Transverse colon (tissue), 4 donors: ENCODE measurements at regions not wholly inside any gene's neighbourhood (a gene's known extent, or its start where the extent isn't known, plus 50 kb on each side); places are given as distances from the start of the nearest gene placed in this dataset.
A peak's percentile ranks its signal among the peaks of the same experiment; 100 is the strongest.

Experiments used
- DNase-seq: peaks from one replicate; pipeline ENCODE4 v3.0.0-alpha.2; 2019
- H3K27ac ChIP-seq, 4 donors: fragments of 200-600 bp; sonication (generic); 2 replicates each; pipeline ENCODE4 v1.5.1; 2016 to 2018; ENCODE audit warnings: inconsistent platforms in 4 of 4
- H3K27me3 ChIP-seq: fragments of 200-600 bp; sonication (generic); 2 replicates; pipeline ENCODE4 v1.5.1; 2017; ENCODE audit warnings: inconsistent platforms
- H3K36me3 ChIP-seq, 4 donors: fragments of 200-600 bp; sonication (generic); 2 replicates each; pipeline ENCODE4 v1.5.1; 2017 to 2019; ENCODE audit warnings: inconsistent platforms in 4 of 4
- H3K4me1 ChIP-seq, 4 donors: fragments of 200-600 bp; sonication (generic); 2 replicates each; pipeline ENCODE4 v1.5.1; 2017 to 2020; ENCODE audit warnings: inconsistent platforms in 4 of 4
- H3K4me3 ChIP-seq, 4 donors: fragments of 200-600 bp; sonication (generic); 1 replicate in 1 of 4; 2 replicates in 3 of 4; pipeline versions ENCODE4 v1.5.1 to v1.6.1; 2017 to 2019; ENCODE audit warnings: inconsistent platforms in 4 of 4
- H3K9me3 ChIP-seq, 2 donors: fragments of 200-600 bp; sonication (generic); 2 replicates each; pipeline ENCODE4 v1.5.1; 2017 to 2019; ENCODE audit warnings: inconsistent platforms in 2 of 2
- EP300 ChIP-seq: sonication (generic); formaldehyde crosslinking; IDR thresholded peaks from one replicate; pipeline ENCODE4 v1.6.1; 2017; ENCODE audit warnings: antibody characterized with exemption, low read depth
- POLR2A ChIP-seq: fragments of 450-650 bp; IDR thresholded peaks from one replicate; pipeline ENCODE4 v1.6.1; 2016; ENCODE audit warnings: antibody characterized with exemption, mild to moderate bottlenecking, moderate library complexity
- POLR2AphosphoS5 ChIP-seq, 3 donors: sonication (generic); formaldehyde crosslinking; IDR thresholded peaks; one replicate each; pipeline ENCODE4 v1.6.1; 2016; ENCODE audit warnings: antibody characterized with exemption in 3 of 3
- WGBS, 2 donors: methylation state at CpG; one replicate each; pipeline ENCODE4 v1.1.5; 2018; ENCODE audit warnings: low coverage in 1 of 2; 5-methylcytosine and 5-hydroxymethylcytosine counted together
- in situ Hi-C, 4 donors: fragments of 200-750 bp; cut with MboI; loops; one replicate each; pipeline versions ENCODE4 v1.15.0 to v1.15.1; 2017; ENCODE audit warnings: low sequenced_read_pairs in 3 of 4, low pct_ligation_motif_present in 1 of 4, low pct_unique_long_range_greater_than_20kb in 1 of 4
- intact Hi-C: fragments of 100-400 bp; cut with DNase I; formaldehyde crosslinking; loops from one replicate; pipeline ENCODE4 v1.15.1; 2023; ENCODE audit warnings: low total_unique reads
- TF ChIP-seq, protein P1 (sequence below), 5 experiments: fragments of 200-600 bp in 3 of 5; fragments of 450-650 bp in 2 of 5; sonication (generic) in 3 of 5; IDR thresholded peaks; 1 replicate in 2 of 5; 2 replicates in 3 of 5; pipeline ENCODE4 v1.5.1; 2016 to 2017; ENCODE audit warnings: antibody characterized with exemption in 5 of 5, inconsistent platforms in 3 of 5, mild to moderate bottlenecking in 2 of 5, moderate library complexity in 1 of 5

- Histone ChIP-seq H3K4me1 (peaks cover 0 to 31% (median 11%) of the 10 kb centered on the region in 4 donors), H3K36me3 (no peaks in the 10 kb centered on the region), H3K27ac (no peak overlapping the region), H3K9me3 (no peaks in the 10 kb centered on the region), H3K27me3 (peaks cover 6% of the 10 kb centered on the region), H3K4me3 (no peak overlapping the region)
- DNase-seq, result no peak
- TF ChIP-seq EP300 (no peak), POLR2AphosphoS5 (IDR thresholded peaks at IDR 0.05) (no peak), POLR2A (no peak)
- TF ChIP-seq, protein P1, sequence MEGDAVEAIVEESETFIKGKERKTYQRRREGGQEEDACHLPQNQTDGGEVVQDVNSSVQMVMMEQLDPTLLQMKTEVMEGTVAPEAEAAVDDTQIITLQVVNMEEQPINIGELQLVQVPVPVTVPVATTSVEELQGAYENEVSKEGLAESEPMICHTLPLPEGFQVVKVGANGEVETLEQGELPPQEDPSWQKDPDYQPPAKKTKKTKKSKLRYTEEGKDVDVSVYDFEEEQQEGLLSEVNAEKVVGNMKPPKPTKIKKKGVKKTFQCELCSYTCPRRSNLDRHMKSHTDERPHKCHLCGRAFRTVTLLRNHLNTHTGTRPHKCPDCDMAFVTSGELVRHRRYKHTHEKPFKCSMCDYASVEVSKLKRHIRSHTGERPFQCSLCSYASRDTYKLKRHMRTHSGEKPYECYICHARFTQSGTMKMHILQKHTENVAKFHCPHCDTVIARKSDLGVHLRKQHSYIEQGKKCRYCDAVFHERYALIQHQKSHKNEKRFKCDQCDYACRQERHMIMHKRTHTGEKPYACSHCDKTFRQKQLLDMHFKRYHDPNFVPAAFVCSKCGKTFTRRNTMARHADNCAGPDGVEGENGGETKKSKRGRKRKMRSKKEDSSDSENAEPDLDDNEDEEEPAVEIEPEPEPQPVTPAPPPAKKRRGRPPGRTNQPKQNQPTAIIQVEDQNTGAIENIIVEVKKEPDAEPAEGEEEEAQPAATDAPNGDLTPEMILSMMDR (IDR thresholded peaks at IDR 0.05), result no peak
- in situ Hi-C loops, result loop anchor here in 2 of 4 donors (10.0 to 25.0 kb wide), 2 partner anchors 136 to 203 kb away; partner anchors contain the start of gene DST (in 1 of the 2)
- intact Hi-C loops, result loop anchor here (10.0 kb wide), 1 partner anchor 83 kb away; no protein-coding TSS in a partner anchor
These were observed 106.8 kb upstream of the BEND6 start for GRCh38 chr6:56848105-56848504.

DNA sequence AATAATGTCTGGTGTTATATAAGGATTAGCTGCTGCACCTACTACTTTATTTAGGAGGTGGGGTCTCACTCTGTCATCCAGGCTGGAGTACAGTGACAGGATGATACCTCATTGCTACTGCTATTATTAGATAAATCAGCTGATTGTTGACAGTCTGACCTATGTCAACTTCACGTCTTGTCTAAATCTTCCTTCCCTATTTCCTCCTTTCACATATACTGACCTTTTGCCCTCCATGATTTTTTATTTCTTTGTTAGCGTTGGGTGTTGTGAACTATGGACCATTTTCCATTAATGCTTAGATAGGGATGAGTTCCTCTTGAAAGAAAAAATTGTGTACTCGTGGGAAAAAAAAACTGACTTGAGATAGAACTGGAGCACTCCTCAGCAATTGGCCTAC is 109.9 kb upstream of the BEND6 start:
- intact Hi-C loops (loop anchor here (10.0 kb wide), 1 partner anchor 80 kb away; no protein-coding TSS in a partner anchor), in situ Hi-C loops (loop anchor here in 2 of 4 donors (10.0 to 25.0 kb wide), 2 partner anchors 133 to 200 kb away; partner anchors contain the start of gene DST (in 1 of the 2))
- H3K36me3 ChIP-seq, result no peaks in the 10 kb centered on the region
- TF ChIP-seq EP300 (no peak), POLR2A (no peak), POLR2AphosphoS5 (IDR thresholded peaks at IDR 0.05) (no peak)
- TF ChIP-seq, protein P1 (IDR thresholded peaks at IDR 0.05), result no peak
- H3K27ac ChIP-seq, result peak overlapping the region in 2 of 4 donors; percentile 86 to 94
- H3K4me3 ChIP-seq, result no peak overlapping the region
- peaks cover 0 to 24% (median 12%) of the 10 kb centered on the region in 4 donors for H3K4me1 ChIP-seq
- 50 to 73% methylated on average over 3 of the region's 3 CpGs for WGBS, 2 donors
- peaks cover 29% of the 10 kb centered on the region for H3K27me3 ChIP-seq
- no peaks in the 10 kb centered on the region for H3K9me3 ChIP-seq
- no peak for DNase-seq

DNA sequence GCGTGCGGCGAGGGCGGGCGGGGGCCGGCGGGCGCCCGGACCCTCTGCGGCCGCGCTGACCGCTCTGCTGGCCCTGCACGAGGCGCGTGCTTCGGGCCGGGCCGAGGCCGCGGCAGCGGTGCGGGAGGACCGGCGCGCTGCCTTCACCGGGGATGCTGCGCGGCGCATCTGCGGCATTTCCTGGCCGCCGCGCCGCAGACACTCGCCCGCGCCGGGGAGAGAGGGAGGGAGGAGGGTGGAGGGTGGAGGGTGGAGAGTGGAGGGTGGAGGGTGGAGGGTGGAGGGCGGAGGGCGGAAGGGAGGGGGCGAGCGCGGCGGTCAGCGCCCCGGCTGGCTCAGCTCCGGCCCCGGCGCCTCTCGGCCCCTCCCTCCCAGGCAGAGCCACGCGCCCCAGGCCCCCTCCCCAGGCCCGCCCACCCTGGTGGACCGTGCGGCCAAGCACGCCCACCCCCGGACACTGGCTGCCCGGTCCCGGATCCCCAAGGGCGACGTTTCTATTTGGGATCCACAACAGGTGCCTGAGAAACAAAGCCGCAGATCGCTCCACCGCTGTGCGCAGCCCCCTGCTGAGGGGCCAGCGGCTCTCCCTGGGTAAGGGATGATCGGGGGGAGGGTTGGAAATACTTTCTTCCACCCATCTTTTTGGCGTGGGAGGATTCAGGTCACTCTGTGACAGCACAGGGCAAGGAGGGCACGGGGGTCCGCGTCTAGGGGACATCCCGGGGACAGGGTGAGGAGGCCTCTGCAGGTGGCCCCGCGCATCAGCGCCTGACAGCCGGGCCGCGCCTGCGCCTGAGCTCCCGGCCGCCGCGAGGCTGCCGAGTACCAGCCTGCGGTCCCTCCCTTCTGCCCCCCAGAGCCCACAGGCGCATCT is 111.2 kb upstream of the BEND6 start:
- Histone ChIP-seq H3K9me3 (no peaks in the 10 kb centered on the region), H3K4me3 (peak overlapping the region; percentile 39 to 71 (median 62)), H3K27me3 (peaks cover 43% of the 10 kb centered on the region), H3K36me3 (no peaks in the 10 kb centered on the region), H3K4me1 (peaks cover 0 to 26% (median 12%) of the 10 kb centered on the region in 4 donors), H3K27ac (peak overlapping the region; percentile 82 to 94 (median 87))
- peak; percentile 68 for DNase-seq
- no peak for TF ChIP-seq EP300
- peak; percentile 32 for TF ChIP-seq POLR2A
- TF ChIP-seq, protein P1 (IDR thresholded peaks at IDR 0.05), result peak in 4 of 5 experiments; percentile 40 to 58 (median 50)
- TF ChIP-seq POLR2AphosphoS5 (IDR thresholded peaks at IDR 0.05), result peak; percentile 32 to 57 (median 52)
- in situ Hi-C loops, result loop anchor here in 2 of 4 donors (10.0 to 25.0 kb wide), 2 partner anchors 131 to 199 kb away; partner anchors contain the start of gene DST (in 1 of the 2)
- intact Hi-C loops, result loop anchor here (5.0 to 10.0 kb wide), 2 partner anchors 79 to 1011 kb away; no protein-coding TSS in a partner anchor
- 0 to 1% methylated on average over 1 to 41 of the region's 87 CpGs for WGBS, 2 donors
